Liver (tissue), 8 donors: ENCODE measurements at regions not wholly inside any gene's neighbourhood (a gene's known extent, or its start where the extent isn't known, plus 50 kb on each side); places are given as distances from the start of the nearest gene placed in this dataset.

ENCODE experiments used
- DNase-seq: peaks from one replicate; pipeline ENCODE4 v3.0.0-alpha.2; 2017; ENCODE audit warnings: low spot score
- H3K27ac ChIP-seq, 2 donors: one replicate each; pipeline ENCODE4 v1.7.0; 2013; ENCODE audit warnings: inconsistent platforms in 2 of 2, low read length in 2 of 2, control low read depth in 1 of 2, low read depth in 1 of 2, mild to moderate bottlenecking in 1 of 2
- H3K27me3 ChIP-seq, 4 donors: one replicate each; pipeline versions ENCODE4 v1.6.1 to v1.7.0; 2013; ENCODE audit warnings: low read length in 3 of 4, inconsistent platforms in 1 of 4, mild to moderate bottlenecking in 1 of 4, moderate library complexity in 1 of 4; ENCODE audit not compliant: control insufficient read depth in 4 of 4, insufficient read depth in 4 of 4
- H3K36me3 ChIP-seq, 4 donors: one replicate each; pipeline versions ENCODE4 v1.6.1 to v1.7.0; 2013; ENCODE audit warnings: low read length in 3 of 4, mild to moderate bottlenecking in 3 of 4, low read depth in 1 of 4, moderate library complexity in 1 of 4; ENCODE audit not compliant: control insufficient read depth in 4 of 4, insufficient read depth in 3 of 4
- H3K4me1 ChIP-seq, 4 donors: one replicate each; pipeline versions ENCODE4 v1.6.1 to v1.7.0; 2013; ENCODE audit warnings: low read length in 3 of 4, mild to moderate bottlenecking in 3 of 4, moderate library complexity in 1 of 4; ENCODE audit not compliant: control insufficient read depth in 4 of 4, insufficient read depth in 4 of 4
- H3K4me3 ChIP-seq, 3 donors: one replicate each; pipeline versions ENCODE4 v1.6.1 to v1.7.0; 2013; ENCODE audit warnings: low read length in 3 of 3, control low read depth in 1 of 3, low read depth in 1 of 3, mild to moderate bottlenecking in 1 of 3
- H3K9ac ChIP-seq, 2 donors: one replicate each; pipeline ENCODE4 v1.7.0; 2013; ENCODE audit warnings: low read length in 2 of 2, mild to moderate bottlenecking in 2 of 2, moderate library complexity in 2 of 2, control low read depth in 1 of 2, low read depth in 1 of 2
- H3K9me3 ChIP-seq, 4 donors: one replicate each; pipeline versions ENCODE4 v1.6.1 to v1.7.0; 2013; ENCODE audit warnings: low read length in 3 of 4; ENCODE audit not compliant: control insufficient read depth in 4 of 4
- ATF3 ChIP-seq: IDR thresholded peaks from 2 replicates; pipeline ENCODE4 v1.6.1; 2016; ENCODE audit warnings: antibody characterized with exemption
- EGR1 ChIP-seq, 2 donors: IDR thresholded peaks; 2 replicates each; pipeline ENCODE4 v1.6.1; 2016 to 2018; ENCODE audit warnings: antibody characterized with exemption in 2 of 2, low read depth in 2 of 2
- FOXA1 ChIP-seq: IDR thresholded peaks from 2 replicates; pipeline ENCODE4 v1.6.1; 2016; ENCODE audit warnings: antibody characterized with exemption
- FOXA2 ChIP-seq: IDR thresholded peaks from 2 replicates; pipeline ENCODE4 v1.6.1; 2016; ENCODE audit warnings: antibody characterized with exemption
- HNF4A ChIP-seq, 2 donors: conservative IDR thresholded peaks; 2 replicates each; pipeline ENCODE4 v1.6.1; 2016; ENCODE audit warnings: antibody characterized with exemption in 2 of 2, mild to moderate bottlenecking in 2 of 2
- HNF4G ChIP-seq: IDR thresholded peaks from 2 replicates; pipeline ENCODE4 v1.6.1; 2016; ENCODE audit warnings: antibody characterized with exemption
- JUND ChIP-seq, 2 donors: IDR thresholded peaks; 2 replicates each; pipeline ENCODE4 v1.6.1; 2016; ENCODE audit warnings: antibody characterized with exemption in 2 of 2
- MAX ChIP-seq: IDR thresholded peaks from 2 replicates; pipeline ENCODE4 v1.6.1; 2016; ENCODE audit warnings: antibody characterized with exemption
- NR2F2 ChIP-seq: IDR thresholded peaks from 2 replicates; pipeline ENCODE4 v1.6.1; 2016; ENCODE audit warnings: antibody characterized with exemption
- RAD21 ChIP-seq, 2 donors: IDR thresholded peaks; 2 replicates each; pipeline ENCODE4 v1.6.1; 2016; ENCODE audit warnings: antibody characterized with exemption in 2 of 2, mild to moderate bottlenecking in 2 of 2
- RXRA ChIP-seq, 2 donors: IDR thresholded peaks; 2 replicates each; pipeline ENCODE4 v1.6.1; 2017 to 2018; ENCODE audit warnings: antibody characterized with exemption in 2 of 2, mild to moderate bottlenecking in 1 of 2
- SP1 ChIP-seq: IDR thresholded peaks from 2 replicates; pipeline ENCODE4 v1.6.1; 2018; ENCODE audit warnings: antibody characterized with exemption, mild to moderate bottlenecking
- YY1 ChIP-seq: IDR thresholded peaks from 2 replicates; pipeline ENCODE4 v1.6.1; 2016; ENCODE audit warnings: antibody characterized with exemption, mild to moderate bottlenecking
- ZBTB33 ChIP-seq: IDR thresholded peaks from 2 replicates; pipeline ENCODE4 v1.6.1; 2016; ENCODE audit warnings: antibody characterized with exemption
- WGBS: extraction: QIAGEN DNeasy Blood & Tissue Kit; methylation state at CpG from one replicate; pipeline ENCODE4 v1.1.7; 2013; 5-methylcytosine and 5-hydroxymethylcytosine counted together
- TF ChIP-seq, protein P1 (sequence below): fragments of 150-350 bp; IDR thresholded peaks from 2 replicates; pipeline ENCODE4 v1.5.1; 2017; ENCODE audit warnings: improper control_type of control experiment, low read depth, low read length; ENCODE audit not compliant: missing input control
- TF ChIP-seq, protein P2 (sequence below): IDR thresholded peaks from 2 replicates; pipeline ENCODE4 v1.6.1; 2016; ENCODE audit warnings: antibody characterized with exemption, mild to moderate bottlenecking
- donor health status: healthy.
- donor health status: healthy.
- donor health status: healthy.
- donor health status: healthy.
- donor health status: healthy.

DNA sequence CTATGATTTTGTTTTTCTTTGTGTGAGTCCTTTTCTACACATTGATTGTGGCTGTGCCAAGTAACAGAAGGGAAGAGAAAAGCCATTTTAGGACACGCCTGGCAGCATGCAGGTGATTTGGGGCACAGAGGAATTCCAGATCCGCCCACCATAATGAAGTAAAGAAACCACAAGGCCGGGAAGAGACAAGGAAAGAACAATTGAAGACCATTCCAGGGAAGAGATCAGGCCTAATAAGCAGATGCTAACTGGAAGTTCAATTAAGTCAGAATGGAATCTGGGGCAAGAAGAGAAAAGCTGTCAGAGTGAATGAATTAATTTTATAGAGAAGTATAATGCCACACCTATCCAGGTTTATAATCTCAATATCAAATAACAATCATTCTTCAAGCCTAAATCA lies 110.2 kb upstream of the ISL1 start (continued):
- TF ChIP-seq ZBTB33 = no peak
- no peak for TF ChIP-seq FOXA2

- WGBS = 67% methylated on average over 1 of the region's 1 CpG
- Histone ChIP-seq H3K27ac (no peak overlapping the region), H3K9me3 (no peaks in the 10 kb centered on the region), H3K9ac (no peak overlapping the region), H3K4me1 (no peaks in the 10 kb centered on the region), H3K36me3 (no peaks in the 10 kb centered on the region), H3K4me3 (no peak overlapping the region), H3K27me3 (peaks cover 0 to 4% (median under 1%) of the 10 kb centered on the region in 4 donors)
- TF ChIP-seq RXRA (IDR thresholded peaks at IDR 0.05) (no peak), JUND (IDR thresholded peaks at IDR 0.05) (no peak), ZBTB33 (no peak), HNF4G (no peak), RAD21 (IDR thresholded peaks at IDR 0.05) (no peak), HNF4A (conservative IDR thresholded peaks at IDR 0.05) (no peak), YY1 (no peak), FOXA1 (no peak), MAX (no peak), ATF3 (no peak), EGR1 (IDR thresholded peaks at IDR 0.05; ENCODE audit: low read depth in 2 of 2) (no peak), NR2F2 (no peak), SP1 (no peak), FOXA2 (no peak)
- TF ChIP-seq, protein P1, sequence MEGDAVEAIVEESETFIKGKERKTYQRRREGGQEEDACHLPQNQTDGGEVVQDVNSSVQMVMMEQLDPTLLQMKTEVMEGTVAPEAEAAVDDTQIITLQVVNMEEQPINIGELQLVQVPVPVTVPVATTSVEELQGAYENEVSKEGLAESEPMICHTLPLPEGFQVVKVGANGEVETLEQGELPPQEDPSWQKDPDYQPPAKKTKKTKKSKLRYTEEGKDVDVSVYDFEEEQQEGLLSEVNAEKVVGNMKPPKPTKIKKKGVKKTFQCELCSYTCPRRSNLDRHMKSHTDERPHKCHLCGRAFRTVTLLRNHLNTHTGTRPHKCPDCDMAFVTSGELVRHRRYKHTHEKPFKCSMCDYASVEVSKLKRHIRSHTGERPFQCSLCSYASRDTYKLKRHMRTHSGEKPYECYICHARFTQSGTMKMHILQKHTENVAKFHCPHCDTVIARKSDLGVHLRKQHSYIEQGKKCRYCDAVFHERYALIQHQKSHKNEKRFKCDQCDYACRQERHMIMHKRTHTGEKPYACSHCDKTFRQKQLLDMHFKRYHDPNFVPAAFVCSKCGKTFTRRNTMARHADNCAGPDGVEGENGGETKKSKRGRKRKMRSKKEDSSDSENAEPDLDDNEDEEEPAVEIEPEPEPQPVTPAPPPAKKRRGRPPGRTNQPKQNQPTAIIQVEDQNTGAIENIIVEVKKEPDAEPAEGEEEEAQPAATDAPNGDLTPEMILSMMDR = no peak
- TF ChIP-seq, protein P2, sequence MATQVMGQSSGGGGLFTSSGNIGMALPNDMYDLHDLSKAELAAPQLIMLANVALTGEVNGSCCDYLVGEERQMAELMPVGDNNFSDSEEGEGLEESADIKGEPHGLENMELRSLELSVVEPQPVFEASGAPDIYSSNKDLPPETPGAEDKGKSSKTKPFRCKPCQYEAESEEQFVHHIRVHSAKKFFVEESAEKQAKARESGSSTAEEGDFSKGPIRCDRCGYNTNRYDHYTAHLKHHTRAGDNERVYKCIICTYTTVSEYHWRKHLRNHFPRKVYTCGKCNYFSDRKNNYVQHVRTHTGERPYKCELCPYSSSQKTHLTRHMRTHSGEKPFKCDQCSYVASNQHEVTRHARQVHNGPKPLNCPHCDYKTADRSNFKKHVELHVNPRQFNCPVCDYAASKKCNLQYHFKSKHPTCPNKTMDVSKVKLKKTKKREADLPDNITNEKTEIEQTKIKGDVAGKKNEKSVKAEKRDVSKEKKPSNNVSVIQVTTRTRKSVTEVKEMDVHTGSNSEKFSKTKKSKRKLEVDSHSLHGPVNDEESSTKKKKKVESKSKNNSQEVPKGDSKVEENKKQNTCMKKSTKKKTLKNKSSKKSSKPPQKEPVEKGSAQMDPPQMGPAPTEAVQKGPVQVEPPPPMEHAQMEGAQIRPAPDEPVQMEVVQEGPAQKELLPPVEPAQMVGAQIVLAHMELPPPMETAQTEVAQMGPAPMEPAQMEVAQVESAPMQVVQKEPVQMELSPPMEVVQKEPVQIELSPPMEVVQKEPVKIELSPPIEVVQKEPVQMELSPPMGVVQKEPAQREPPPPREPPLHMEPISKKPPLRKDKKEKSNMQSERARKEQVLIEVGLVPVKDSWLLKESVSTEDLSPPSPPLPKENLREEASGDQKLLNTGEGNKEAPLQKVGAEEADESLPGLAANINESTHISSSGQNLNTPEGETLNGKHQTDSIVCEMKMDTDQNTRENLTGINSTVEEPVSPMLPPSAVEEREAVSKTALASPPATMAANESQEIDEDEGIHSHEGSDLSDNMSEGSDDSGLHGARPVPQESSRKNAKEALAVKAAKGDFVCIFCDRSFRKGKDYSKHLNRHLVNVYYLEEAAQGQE = no peak
- DNase-seq = no peak
Observed at GRCh38 chr5:51273871-51274270, 109.4 kb upstream of the ISL1 start.
